DMS153 treated with DMSO at 0.1 percent for 48 hours (cell line): ENCODE measurements at regions not wholly inside any gene's neighbourhood (a gene's known extent, or its start where the extent isn't known, plus 50 kb on each side); places are given as distances from the start of the nearest gene placed in this dataset.
"Not testable (repeated sequence)": the region's sequence is repeated elsewhere in the genome, so short reads cannot be mapped to it uniquely, and the experiment has no call there.

ENCODE experiments used
- DNase-seq: peaks from one replicate; lab custom pipeline; 2025; ENCODE audit not compliant: unreplicated experiment; lab: John Stamatoyannopoulos, UW

DNA sequence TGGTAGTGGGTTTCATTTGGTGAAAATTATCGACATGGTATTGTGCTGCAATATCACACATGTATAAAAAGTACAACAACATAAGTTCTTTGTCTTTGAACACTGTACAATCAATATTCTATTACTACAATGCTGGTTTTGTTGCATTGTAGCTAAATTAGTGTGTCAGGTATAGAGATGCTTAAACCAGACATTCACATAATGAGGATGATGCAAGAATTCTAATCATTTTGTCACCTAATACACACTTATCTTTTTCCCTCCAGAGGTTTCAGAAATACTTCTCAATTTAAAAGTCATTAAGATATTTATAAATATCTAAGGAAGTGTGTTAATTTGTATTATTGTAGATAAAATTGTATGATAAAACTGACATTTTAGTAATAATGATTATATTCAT is 174.8 kb upstream of the MAN1A1 start:
- DNase-seq, result no peak

GRCh38 chr6:119523556-119523955 is 174.0 kb upstream of the MAN1A1 start:
- DNase-seq, result no peak

GRCh38 chr6:119521251-119521650 is 171.7 kb upstream of the MAN1A1 start:
- DNase-seq, result peak; percentile 52

- no peak for DNase-seq
Measured at GRCh38 chr6:119517428-119517827, 167.9 kb upstream of the MAN1A1 start.

GRCh38 chr6:119514345-119514744 is 164.8 kb upstream of the MAN1A1 start:
- no peak for DNase-seq

DNA sequence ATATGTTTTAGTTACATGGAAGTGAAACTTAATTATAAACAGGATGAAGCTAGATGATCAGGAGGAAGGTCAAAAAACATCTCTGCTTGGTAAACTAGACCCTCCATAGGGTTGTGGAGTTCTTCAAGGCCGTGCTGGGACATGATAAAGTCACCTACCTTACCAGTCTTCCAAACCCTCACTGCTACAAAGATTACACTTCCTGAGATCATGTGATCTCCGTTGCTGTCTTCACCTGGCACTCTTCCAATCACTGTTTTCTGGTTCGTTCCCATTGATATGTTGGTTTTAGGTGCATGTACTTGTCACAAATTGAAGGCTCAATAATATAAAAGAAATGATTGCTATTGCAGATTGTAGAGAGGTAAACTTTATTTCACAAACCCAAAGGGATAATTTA is 161.5 kb upstream of the MAN1A1 start:
- no peak for DNase-seq

DNA sequence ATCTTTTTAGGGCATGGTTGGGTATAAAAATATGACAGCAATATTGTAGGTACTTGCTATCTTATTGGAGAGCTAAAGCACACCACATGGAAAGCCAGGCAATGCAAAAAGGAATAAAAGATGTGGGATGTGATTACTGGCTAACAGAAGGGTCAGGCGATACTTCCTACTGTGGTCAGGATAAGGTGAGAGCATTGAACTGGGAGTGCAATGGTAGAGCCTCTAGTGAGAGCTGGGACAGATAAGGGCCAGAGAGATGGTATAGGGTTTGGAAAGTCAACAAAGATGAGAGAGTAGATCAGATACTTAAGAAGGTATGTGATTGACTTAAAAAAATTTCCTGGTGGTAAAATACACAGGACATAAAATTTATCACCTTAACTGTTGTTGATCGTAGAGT is 160.7 kb upstream of the MAN1A1 start:
- DNase-seq, result no peak

- no peak for DNase-seq
Measured at GRCh38 chr6:119506631-119507174, 157.1 kb upstream of the MAN1A1 start.

DNA sequence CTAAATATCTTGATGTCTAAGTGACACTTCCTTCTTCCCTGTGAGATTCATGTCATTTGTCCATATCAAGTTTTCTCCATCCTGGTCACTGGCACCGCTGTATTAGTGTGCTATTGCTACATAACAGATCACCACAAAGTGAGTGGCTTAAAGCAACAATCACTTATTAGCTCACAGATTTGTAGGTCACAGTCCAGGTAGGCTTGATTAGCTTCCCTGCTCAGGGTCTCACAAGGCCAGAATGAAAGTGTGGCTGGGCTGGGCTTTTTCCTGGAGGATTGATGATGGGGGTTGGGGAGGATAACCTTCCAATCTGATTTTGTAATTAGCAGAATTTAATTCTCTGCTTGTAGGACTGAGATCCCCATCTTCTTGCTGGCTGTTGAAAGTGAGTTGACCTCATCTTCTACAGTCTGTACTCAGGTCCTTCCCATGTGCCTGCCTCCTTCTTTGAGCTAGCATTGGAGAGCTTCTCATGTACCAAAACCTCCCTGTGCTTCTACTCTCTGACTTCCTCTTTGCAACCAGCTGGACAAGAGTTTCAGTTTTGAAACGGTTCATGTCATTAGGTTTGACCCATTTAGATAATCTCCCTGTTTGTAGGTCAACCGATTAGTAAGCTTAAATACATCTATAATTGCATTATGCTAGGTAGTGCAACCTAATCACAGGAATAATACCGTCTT is 152.4 kb upstream of the MAN1A1 start:
- no peak for DNase-seq

DNA sequence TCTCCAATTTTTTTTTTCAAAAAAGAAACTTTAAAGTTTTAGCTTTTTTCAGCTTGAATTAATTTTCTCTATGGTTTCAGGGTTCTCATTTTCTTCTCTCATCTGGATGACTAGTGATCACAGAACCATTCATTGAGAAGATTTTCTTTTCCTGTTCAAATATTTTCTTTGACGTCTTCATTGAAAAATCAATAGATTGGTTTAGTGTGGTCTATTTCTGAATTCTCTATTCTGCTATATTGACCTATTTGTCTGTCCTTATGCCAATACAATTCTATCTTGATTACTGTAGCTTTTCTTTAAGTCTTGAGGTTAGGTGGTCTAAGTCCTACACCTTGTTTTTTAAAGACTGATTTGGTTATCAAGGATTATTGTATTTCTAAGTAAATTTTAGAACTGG is 150.2 kb upstream of the MAN1A1 start:
- DNase-seq, result no peak

DNA sequence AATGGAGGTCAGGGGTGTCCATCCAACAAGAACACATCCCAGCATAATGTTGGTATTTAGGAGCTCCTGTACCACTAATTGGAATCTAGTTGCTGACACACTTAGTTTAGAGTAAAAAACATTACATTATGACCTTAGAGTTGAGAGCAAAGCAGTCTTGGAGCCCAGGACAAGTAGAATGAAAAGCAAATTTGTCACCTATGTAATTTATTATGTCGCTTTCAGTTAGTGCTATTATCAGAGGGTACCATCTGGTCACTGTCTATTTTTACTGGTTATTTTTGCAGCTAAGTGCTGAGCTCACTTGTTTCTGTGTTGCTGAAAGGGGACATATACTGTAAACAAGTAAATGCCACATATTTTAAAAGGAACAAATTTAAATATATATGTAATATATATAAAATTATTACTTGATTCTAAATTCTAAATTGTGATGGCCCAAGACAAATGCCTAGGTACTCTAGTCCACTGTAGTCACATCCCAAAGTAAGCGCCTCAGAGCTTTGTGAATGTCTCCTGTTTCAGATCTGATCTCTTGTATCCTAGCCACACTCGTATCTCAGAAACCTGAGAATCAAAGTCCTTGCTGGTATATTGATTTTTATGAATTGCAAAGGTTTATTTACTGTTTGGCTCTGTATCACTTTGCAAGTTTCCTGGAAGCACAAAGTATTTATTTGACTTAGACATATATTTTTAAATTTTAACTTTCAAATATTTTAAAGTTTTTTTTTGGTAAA is 148.6 kb upstream of the MAN1A1 start:
- no peak for DNase-seq

DNA sequence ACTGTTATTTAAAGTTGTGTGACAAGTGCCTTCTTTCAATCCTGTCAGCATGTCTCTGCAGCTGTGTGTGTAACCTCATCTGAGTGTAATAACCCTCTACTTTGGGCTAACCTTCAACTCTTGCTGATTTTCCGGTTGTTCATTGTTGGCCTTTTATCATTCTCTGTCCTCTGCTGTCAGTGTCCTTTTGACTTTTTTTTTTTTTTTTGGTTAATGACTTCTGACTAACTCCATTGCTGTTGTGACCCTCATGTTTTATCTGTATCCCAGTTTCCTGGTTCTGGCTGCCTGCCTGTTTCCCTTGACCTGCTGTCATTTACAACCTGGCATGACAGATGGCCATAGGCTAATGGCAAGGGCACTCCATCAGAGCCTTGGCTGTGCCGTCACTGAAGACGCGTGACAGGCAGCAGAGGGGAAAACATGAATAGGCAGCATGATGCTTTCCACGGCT is 145.7 kb upstream of the MAN1A1 start:
- no peak for DNase-seq

DNA sequence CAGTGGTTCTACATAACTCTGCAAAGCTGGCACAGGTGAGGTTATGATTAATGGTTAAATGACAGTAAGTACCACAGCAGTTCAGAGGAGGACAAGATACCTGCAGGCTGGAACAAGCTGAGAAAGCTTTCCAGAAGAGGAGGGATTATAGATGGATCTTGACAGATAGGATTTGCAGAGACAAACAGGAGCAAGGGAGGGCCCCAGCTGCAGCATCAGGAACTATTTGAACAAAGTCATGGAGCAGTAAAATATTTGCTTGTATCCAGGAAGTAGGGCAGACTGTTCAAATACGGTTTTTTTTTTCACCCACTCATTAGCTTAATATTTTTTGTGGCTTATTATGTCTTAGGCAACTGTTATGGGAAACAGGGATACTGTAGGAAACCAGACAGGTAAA is 144.4 kb upstream of the MAN1A1 start:
- DNase-seq, result peak; percentile 52

DNA sequence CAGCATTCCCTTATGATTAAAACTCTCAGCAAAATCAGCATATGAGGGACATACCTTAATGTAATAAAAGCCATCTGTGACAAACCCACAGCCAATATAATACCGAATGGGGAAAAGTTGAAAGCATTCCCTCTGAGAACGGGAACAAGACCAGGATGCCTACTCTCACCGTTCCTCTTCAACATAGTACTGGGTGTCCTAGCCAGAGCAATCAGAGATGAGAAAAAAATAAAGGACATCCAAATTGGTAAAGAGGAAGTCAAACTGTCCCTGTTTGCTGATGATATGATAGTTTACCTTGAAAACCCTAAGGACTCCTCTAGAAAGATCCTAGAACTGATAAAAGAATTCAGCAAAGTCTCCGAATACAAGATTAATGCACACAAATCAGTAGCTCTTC is 141.6 kb upstream of the MAN1A1 start:
- DNase-seq, result not testable (repeated sequence)

GRCh38 chr6:119490050-119490449 is 140.5 kb upstream of the MAN1A1 start:
- not testable (repeated sequence) for DNase-seq

DNA sequence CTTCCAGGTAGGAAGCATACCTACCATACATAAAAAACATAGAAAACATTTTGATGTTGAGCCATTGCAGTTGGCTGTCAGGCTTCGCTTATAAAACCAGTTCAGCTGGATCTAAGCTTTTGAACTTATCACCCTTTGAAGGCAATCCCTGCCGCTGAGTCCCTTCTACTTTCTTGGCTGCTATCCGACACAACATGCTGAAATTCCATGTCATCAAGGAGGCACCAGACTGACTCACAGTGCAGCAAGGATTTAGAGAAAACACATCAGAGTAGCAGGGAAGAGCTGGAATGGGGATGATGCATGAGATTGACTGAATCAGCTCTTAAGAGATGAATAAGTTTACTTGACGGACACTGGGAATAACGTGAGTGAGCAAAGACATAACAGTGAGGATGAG is 135.0 kb upstream of the MAN1A1 start:
- DNase-seq, result no peak

DNA sequence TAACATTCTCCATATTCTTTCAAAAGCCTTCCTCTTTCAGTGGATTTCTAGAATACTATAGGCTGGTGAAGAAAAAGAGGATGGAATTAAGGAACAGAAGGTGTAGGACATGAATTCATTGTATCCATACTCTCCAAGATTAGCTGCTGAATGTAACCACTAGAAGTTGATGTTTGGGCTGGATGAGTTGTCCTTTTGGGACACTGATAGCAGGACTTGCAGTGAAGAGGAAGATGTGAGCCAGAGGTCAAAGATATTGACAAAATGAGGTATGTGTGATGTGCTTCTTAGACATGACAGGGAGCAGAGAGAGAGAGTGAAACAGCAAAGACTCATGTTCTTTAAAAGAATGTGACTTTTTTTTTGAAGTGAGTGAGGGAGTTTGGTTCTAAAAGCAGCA is 134.3 kb upstream of the MAN1A1 start:
- DNase-seq, result no peak

- no peak for DNase-seq
Measured at GRCh38 chr6:119482850-119483285, 133.3 kb upstream of the MAN1A1 start.

GRCh38 chr6:119481976-119482375 is 132.4 kb upstream of the MAN1A1 start:
- DNase-seq, result no peak

DNA sequence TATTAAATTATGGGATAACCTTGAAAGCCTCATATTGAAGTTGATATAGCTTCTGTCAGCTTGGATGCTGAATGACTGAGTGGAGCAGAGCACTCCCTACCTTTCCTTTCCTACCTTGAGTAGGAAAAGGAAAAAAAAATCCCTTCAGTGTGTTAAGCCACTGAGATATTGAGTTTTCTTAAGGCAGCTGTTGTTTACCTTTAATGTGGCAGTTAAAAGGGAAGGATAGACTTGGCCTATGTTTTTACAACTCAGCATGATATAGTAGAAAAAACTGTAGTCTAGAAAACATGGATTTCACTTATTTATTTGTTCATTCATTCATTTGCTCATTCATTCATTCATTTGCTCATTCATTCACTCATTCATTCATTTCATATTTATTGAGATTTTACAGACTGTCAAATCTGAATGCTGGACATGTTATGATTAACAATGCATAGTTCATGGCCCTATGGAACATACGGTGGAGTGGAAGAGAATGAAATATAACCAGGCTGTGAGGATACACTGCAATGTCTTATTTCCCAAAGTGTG is 131.5 kb upstream of the MAN1A1 start:
- DNase-seq, result no peak

DNA sequence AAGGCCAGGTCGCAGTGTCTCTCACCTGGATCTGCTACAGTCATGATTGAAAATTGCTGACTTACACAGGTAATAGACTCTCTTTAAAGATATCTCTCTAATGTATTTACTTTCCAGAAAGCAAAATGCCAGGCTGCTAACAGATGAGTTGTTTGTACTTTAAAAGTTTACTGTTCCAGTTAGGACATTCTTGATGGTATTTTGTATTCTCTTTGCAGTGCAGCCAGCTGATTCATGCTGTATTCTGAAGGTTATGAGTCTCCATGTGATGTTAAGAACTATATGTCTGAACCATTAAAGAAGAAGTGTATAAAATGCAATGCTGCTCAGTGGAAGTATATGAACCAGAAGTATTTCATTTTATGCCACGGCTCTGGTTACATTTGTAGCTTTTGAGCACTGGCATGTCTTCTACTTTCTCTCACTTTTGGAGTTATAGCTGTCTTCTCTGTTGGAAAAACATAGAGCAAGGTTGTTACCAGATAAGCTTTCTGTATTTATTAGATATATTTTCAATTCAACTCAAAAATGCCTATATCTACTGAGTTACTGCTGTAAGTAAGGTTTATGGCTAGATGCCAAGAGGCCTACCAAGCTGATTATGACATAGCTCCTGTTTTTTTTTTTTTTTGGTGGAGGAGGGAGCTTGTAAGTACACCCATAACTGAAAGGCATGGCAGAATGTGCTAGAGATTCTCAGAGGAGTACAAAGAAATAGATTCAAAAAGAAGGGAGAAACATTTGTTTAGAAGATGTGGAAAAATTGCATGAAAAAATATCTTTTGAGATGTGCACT is 130.5 kb upstream of the MAN1A1 start:
- DNase-seq, result no peak
